ENCODE measurements at regions not wholly inside any gene's neighbourhood (a gene's known extent, or its start where the extent isn't known, plus 50 kb on each side); places are given as distances from the start of the nearest gene placed in this dataset.
A peak's percentile ranks its signal among the peaks of the same experiment; 100 is the strongest.

DNA sequence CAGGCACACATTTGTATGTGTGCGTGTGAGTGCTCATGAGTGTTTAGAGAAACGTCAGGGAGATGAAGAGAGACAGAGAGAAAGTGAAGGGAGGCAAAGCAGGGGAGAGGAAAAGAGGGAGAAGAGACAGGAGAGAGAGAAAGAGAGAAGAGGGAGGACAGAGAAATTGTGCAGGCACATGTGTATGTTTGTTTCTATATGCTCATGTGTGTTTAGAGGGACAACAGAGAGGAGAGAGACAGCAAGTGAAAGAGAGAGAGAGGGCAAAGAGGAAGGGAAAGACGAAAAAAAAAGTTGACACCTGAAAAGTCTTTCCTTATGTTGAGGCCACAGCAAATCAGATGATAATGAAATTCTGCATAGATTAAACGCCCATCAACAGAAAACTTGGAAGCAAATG lies 541.1 kb downstream of the TNS1 start:
- no peak for DNase-seq (ENCODE audit: low read depth in 4 of 4, low spot score in 3 of 4)

GRCh38 chr2:217459680-217460405 lies 543.0 kb downstream of the TNS1 start:
- no peak for DNase-seq (ENCODE audit: low read depth in 4 of 4, low spot score in 3 of 4)

GRCh38 chr2:217459016-217459415 lies 543.8 kb downstream of the TNS1 start:
- DNase-seq (ENCODE audit: low read depth in 4 of 4, low spot score in 3 of 4) = no peak

DNA sequence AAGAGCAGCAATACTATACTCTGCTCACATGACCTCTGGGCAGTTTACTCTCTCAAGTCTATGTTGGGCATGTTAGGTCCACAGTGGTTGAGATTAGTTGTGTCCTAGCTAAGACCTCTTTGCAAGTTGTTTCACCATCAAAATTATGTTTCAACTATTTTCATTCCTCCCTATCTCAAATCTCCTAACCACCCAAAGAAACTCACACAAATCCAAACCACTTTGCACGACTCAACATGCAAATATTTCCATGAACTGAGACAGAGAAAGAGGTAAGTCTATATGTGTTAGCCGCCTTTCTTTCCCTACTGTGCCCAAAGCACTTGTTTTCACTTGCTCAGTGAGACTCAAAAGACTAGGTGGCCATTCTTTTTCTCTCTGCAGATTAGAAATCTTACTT lies 546.8 kb downstream of the TNS1 start:
- no peak for DNase-seq (ENCODE audit: low read depth in 4 of 4, low spot score in 3 of 4)

GRCh38 chr2:217452928-217453327 lies 549.9 kb downstream of the TNS1 start:
- no peak for DNase-seq (ENCODE audit: low read depth in 4 of 4, low spot score in 3 of 4)

GRCh38 chr2:217451666-217452065 lies 551.1 kb downstream of the TNS1 start:
- no peak for DNase-seq (ENCODE audit: low read depth in 4 of 4, low spot score in 3 of 4)

- DNase-seq (ENCODE audit: low read depth in 4 of 4, low spot score in 3 of 4) = no peak
Observed at GRCh38 chr2:217449444-217449843, 553.4 kb downstream of the TNS1 start.

DNA sequence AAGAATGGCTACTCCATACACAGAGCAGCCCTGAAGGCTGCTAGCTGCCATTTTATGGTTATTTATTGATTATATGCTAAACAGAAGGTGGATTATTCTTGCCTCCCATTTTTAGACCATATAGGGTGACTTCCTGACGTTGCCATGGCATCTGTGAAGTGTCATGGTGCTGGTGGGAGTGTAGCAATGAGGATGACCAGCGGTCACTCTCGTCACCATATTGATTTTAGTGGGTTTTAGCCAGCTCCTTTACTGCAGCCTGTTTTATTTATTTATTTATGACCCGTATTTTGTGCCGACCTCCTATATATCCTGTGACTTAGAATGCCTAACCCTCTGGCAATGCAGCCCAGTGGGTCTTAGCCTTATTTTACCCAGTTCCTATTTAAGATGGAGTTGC lies 553.9 kb downstream of the TNS1 start:
- DNase-seq (ENCODE audit: low read depth in 4 of 4, low spot score in 3 of 4) = no peak

DNA sequence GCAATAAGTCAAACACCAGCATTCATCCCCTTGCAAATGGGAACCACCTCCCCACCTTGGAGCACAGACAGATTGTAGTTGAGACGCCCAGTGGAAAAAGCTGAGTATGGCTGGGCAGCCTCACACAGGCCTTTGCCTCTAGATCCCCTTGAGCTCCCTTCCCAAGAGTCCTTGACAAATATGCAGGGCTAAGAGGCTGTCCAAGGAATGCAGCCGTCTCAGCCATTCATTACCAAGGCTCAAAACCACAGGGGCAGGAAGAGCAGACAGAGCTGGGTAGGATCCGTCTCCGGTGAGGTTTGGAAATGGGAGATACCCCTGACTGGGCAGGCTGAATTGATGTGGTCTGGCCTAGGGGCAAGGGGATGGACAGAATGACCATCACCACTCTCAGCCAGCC lies 557.1 kb downstream of the TNS1 start:
- no peak for DNase-seq (ENCODE audit: low read depth in 4 of 4, low spot score in 3 of 4)

- DNase-seq (ENCODE audit: low read depth in 4 of 4, low spot score in 3 of 4) = no peak
Observed at GRCh38 chr2:217444932-217445331, 557.9 kb downstream of the TNS1 start.

- DNase-seq (ENCODE audit: low read depth in 4 of 4, low spot score in 3 of 4) = no peak
Observed at GRCh38 chr2:217444509-217444908, 558.3 kb downstream of the TNS1 start.

- DNase-seq (ENCODE audit: low read depth in 4 of 4, low spot score in 3 of 4) = no peak
Observed at GRCh38 chr2:217443601-217444000, 559.2 kb downstream of the TNS1 start.

DNA sequence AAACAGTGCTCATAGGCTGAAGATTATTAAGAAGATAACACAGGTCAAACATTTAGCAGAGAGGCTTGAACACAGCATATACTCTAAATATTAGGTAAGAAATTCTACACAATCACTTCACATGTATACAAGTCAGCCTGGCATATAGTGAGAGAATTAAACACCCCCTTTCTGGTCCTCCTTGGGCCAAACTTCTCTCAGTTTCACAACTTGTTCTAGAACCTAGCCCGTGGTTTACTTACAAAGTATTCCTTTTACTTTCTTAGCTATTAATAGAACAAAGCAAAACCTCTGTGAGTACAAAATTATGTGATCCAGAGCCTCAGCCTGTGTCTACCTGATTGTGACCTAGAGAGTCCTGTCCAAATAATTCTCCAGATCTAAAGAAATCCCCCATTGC lies 562.8 kb downstream of the TNS1 start:
- no peak for DNase-seq (ENCODE audit: low read depth in 4 of 4, low spot score in 3 of 4)

- DNase-seq (ENCODE audit: low read depth in 4 of 4, low spot score in 3 of 4) = no peak
Observed at GRCh38 chr2:217438821-217439220, 564.0 kb downstream of the TNS1 start.

GRCh38 chr2:217438136-217438535 lies 564.7 kb downstream of the TNS1 start:
- no peak for DNase-seq (ENCODE audit: low read depth in 4 of 4, low spot score in 3 of 4)

GRCh38 chr2:217437290-217437870 lies 565.4 kb downstream of the TNS1 start:
- DNase-seq (ENCODE audit: low read depth in 4 of 4, low spot score in 3 of 4) = no peak

GRCh38 chr2:217436386-217436785 lies 566.4 kb downstream of the TNS1 start:
- no peak for DNase-seq (ENCODE audit: low read depth in 4 of 4, low spot score in 3 of 4)

DNA sequence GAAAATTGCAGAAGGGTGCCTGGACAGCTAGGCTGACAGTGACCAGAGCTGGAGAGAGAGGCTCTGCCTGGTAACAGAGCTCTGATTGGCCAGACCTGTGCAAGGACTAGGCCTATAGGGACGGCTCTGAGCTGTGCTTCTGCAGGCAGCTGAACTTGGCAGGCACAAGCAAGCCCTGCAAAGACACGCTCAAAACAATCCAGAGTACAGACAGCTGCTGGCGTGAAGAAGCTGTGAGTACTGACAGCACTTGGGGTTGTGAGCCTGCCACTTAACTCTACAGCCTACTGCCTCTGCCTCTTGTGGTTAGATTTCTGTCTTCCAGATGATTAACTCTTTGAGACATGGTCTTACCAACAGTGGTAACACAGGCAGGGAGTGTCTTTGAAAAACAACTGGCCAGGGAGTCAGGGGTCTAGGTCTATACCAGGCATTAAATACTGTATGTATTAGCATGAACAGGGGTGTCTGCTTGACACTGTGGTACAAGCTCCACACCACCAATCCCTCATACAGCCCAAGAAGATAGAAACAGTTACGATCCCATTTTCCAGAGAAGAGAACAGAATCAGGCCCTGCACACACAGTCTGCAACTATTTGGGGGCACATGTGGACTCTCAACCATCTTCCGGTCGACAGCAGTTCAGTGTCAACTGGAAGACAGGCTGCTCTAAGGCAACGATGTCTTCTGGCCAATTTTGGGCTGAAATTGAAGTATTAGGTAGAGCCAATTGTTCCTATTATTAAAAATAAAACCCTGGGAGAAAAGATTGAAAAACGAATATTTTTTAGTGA lies 568.4 kb downstream of the TNS1 start:
- DNase-seq (ENCODE audit: low read depth in 4 of 4, low spot score in 3 of 4) = peak; percentile 70 to 89 (median 85)

DNA sequence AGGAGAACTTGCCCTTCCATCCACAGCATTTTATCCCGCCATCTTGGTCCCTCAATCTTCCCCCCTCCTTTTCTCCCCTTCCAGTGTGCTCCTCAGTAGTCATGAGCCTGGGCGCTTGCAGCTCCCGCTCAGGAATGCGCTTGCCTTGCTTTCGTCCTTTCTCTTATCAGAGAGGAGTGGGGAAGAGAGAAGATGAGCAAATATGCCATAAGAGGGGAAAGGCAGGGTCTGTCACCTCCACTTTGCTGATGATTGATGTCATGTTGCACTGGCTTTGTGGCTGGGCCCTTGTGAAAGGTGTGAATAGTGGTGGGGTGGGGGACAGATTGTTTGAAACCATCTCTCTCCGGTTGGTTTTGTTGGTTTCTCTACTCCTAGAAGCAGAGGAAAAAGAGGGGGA lies 569.3 kb downstream of the TNS1 start:
- DNase-seq (ENCODE audit: low read depth in 4 of 4, low spot score in 3 of 4) = no peak

- DNase-seq (ENCODE audit: low read depth in 4 of 4, low spot score in 3 of 4) = no peak
Observed at GRCh38 chr2:217431577-217432269, 571.1 kb downstream of the TNS1 start.

DNA sequence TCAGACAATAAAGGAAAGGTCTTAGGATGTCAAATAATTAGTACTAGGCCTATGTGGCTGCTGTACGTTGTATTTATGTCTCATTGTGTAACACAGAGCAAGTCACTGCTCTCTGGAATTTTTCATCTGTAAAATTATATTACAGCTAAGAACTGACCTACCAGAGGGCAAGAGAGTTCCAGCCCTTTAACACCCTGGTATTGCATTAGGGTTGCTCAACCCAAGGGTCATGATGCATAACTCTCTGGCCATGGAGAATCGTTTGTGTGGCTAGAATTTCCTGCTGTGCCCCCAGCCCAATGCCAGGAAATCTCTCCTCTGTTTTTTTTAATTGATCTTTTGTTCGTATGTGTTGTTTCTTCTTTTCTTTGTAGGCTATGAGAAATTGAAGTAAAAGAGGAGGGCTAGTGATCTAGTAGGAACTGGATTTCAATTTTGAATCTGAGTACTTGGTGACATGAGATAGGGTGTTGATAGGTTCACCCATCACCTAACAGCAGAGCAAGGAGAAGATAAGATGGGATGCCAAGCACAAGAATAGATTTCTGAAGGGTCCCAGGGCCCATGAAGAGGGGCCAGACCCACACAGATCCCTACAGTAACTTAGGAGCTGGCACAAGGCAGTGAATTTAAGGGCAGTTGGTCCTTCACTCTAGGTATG lies 571.2 kb upstream of the TNP1 start:
- DNase-seq (ENCODE audit: low read depth in 4 of 4, low spot score in 3 of 4) = no peak

All from right renal pelvis (tissue), 4 donors.